ENCODE measurements at regions not wholly inside any gene's neighbourhood (a gene's known extent, or its start where the extent isn't known, plus 50 kb on each side); places are given as distances from the start of the nearest gene placed in this dataset.

GRCh38 chr15:77541421-77542181 lies 91.1 kb downstream of the LINGO1 start:
- TF ChIP-seq CTCF (IDR thresholded peaks at IDR 0.05) = no peak
- TF ChIP-seq MAX (IDR thresholded peaks at IDR 0.05; ENCODE audit: low read depth) = no peak
- TF ChIP-seq POLR2AphosphoS5 (IDR thresholded peaks at IDR 0.05; ENCODE audit: low read depth, low read length) = no peak
- TF ChIP-seq RFX5 (IDR thresholded peaks at IDR 0.05; ENCODE audit: low read length) = no peak
- TF ChIP-seq SIN3A (IDR thresholded peaks at IDR 0.05; ENCODE audit: borderline replicate concordance, low read depth, low read length) = no peak
- TF ChIP-seq USF2 (IDR thresholded peaks at IDR 0.05; ENCODE audit: borderline replicate concordance, low read depth, low read length) = no peak
- TF ChIP-seq FOXM1 (IDR thresholded peaks at IDR 0.05; ENCODE audit: low read depth) = no peak
- TF ChIP-seq TAF1 (IDR thresholded peaks at IDR 0.05; ENCODE audit: borderline replicate concordance, low read depth, low read length) = no peak
- no peak for TF ChIP-seq REST (IDR thresholded peaks at IDR 0.05; ENCODE audit: low read depth, low read length)
- TF ChIP-seq FOXJ3 (CRISPR knock-in tag; IDR thresholded peaks at IDR 0.05) = no peak
- no peak for TF ChIP-seq GABPA (IDR thresholded peaks at IDR 0.05; ENCODE audit: low read depth)
- TF ChIP-seq ZBTB33 (IDR thresholded peaks at IDR 0.05; ENCODE audit: borderline replicate concordance, low read depth) = no peak
- no peak for TF ChIP-seq NFIC (IDR thresholded peaks at IDR 0.05; ENCODE audit: borderline replicate concordance)
